PC-9 (cell line): ENCODE measurements at regions not wholly inside any gene's neighbourhood (a gene's known extent, or its start where the extent isn't known, plus 50 kb on each side); places are given as distances from the start of the nearest gene placed in this dataset.

Experiments
- BruUV-seq: library from RNA; stranded (reverse); fragments of 400-500 nt; replicated peaks from 2 replicates; lab custom pipeline; 2021; lab: Mats Ljungman, UMichigan
- CTCF ChIA-PET: fragments of 300-600 bp; sonication (Branson Sonifier 250); formaldehyde crosslinking; loops from one replicate; lab custom pipeline; 2022; ENCODE audit warnings: antibody characterized with exemption; lab: Charles Lee
- POLR2A ChIA-PET: fragments of 300-600 bp; sonication (Branson Sonifier 250); formaldehyde crosslinking; loops from one replicate; lab custom pipeline; 2022; ENCODE audit warnings: antibody characterized with exemption; ENCODE audit not compliant: unreplicated experiment; lab: Charles Lee
- DNase-seq, 2 experiments: peaks; one replicate each; pipeline versions ENCODE4 v3.0.0 to v3.0.0-alpha.2; 2015 to 2022; ENCODE audit warnings: mixed read lengths in 1 of 2
- H2AFZ ChIP-seq: fragments of 200-600 bp; sonication (generic); 2 replicates; pipeline ENCODE4 v1.8.1; 2017; ENCODE audit warnings: antibody characterized with exemption
- H3F3A ChIP-seq: fragments of 200-600 bp; sonication (generic); 2 replicates; pipeline ENCODE4 v1.8.1; 2017; ENCODE audit warnings: antibody characterized with exemption, mild to moderate bottlenecking, low read depth; ENCODE audit not compliant: insufficient read depth
- H3K27ac ChIP-seq: fragments of 200-600 bp; sonication (generic); 2 replicates; pipeline ENCODE4 v1.6.1; 2016; ENCODE audit warnings: mixed run types
- H3K27me3 ChIP-seq: fragments of 200-600 bp; sonication (generic); 2 replicates; pipeline ENCODE4 v1.6.1; 2016; ENCODE audit warnings: low read depth, mixed run types; ENCODE audit not compliant: insufficient read depth
- H3K36me3 ChIP-seq: fragments of 200-600 bp; sonication (generic); 2 replicates; pipeline ENCODE4 v1.6.1; 2016; ENCODE audit warnings: low read depth, mixed run types
- H3K4me1 ChIP-seq: fragments of 200-600 bp; sonication (generic); replicated peaks from 2 replicates; pipeline ENCODE4 v1.6.1; 2016; ENCODE audit warnings: mixed run types; ENCODE audit not compliant: insufficient read depth
- H3K4me2 ChIP-seq: fragments of 200-600 bp; sonication (generic); 2 replicates; pipeline ENCODE4 v1.6.1; 2017; ENCODE audit warnings: mixed run types
- H3K4me3 ChIP-seq: fragments of 200-600 bp; sonication (generic); 2 replicates; pipeline ENCODE4 v1.6.1; 2016; ENCODE audit warnings: mixed run types
- H3K79me2 ChIP-seq: fragments of 200-600 bp; sonication (generic); 2 replicates; pipeline ENCODE4 v1.6.1; 2017; ENCODE audit warnings: low read depth, mixed run types
- H3K9me2 ChIP-seq: fragments of 200-600 bp; sonication (generic); 2 replicates; pipeline ENCODE4 v1.8.1; 2017; ENCODE audit warnings: mild to moderate bottlenecking; ENCODE audit not compliant: insufficient read depth
- H3K9me3 ChIP-seq: fragments of 200-600 bp; sonication (generic); 2 replicates; pipeline ENCODE4 v1.8.1; 2016; ENCODE audit warnings: low read depth; ENCODE audit not compliant: insufficient read depth
- H4K20me1 ChIP-seq: fragments of 200-600 bp; sonication (generic); 2 replicates; pipeline ENCODE4 v1.8.1; 2017; ENCODE audit not compliant: insufficient read depth
- CTCF ChIP-seq: fragments of 200-600 bp; sonication (generic); conservative IDR thresholded peaks from 2 replicates; pipeline ENCODE4 v1.6.1; 2017; ENCODE audit warnings: mixed run types, antibody characterized with exemption, mild to moderate bottlenecking, moderate library complexity
- EZH2 ChIP-seq: fragments of 200-600 bp; sonication (generic); IDR thresholded peaks from 2 replicates; pipeline ENCODE4 v1.8.0; 2017; ENCODE audit warnings: antibody characterized with exemption, low read depth
- intact Hi-C: fragments of 100-400 bp; cut with micrococcal nuclease; formaldehyde crosslinking; loops from one replicate; pipeline ENCODE4 v1.10.0; 2022; ENCODE audit not compliant: unreplicated experiment

- Histone ChIP-seq H3K9me3 (no peaks in the 10 kb centered on the region), H3K79me2 (peaks cover 44% of the 10 kb centered on the region), H2AFZ (no peak overlapping the region), H3K4me1 (peaks cover 5% of the 10 kb centered on the region), H3F3A (no peaks in the 10 kb centered on the region; the same call in 1 of the 2 replicates), H3K27ac (no peak overlapping the region), H3K4me2 (no peak overlapping the region), H3K9me2 (no peaks in the 10 kb centered on the region), H3K36me3 (no peaks in the 10 kb centered on the region), H4K20me1 (no peaks in the 10 kb centered on the region), H3K4me3 (no peak overlapping the region), H3K27me3 (no peaks in the 10 kb centered on the region)
- no peak for TF ChIP-seq EZH2
- TF ChIP-seq CTCF = no peak
- ChIA-PET POLR2A (no interaction called here), CTCF (no interaction called here)
- intact Hi-C loops = loop anchor here (2.0 to 5.0 kb wide), 2 partner anchors 161 to 732 kb away; partner anchors contain the start of gene FAM50B
- no TSS peak for BruUV-seq
- no peak for DNase-seq
Measured at GRCh38 chr6:4009486-4009885, 69.5 kb downstream of the FAM217A start.

GRCh38 chr6:4010048-4010447 is 68.9 kb downstream of the FAM217A start:
- Histone ChIP-seq H3K4me2 (no peak overlapping the region), H3K9me2 (no peaks in the 10 kb centered on the region), H4K20me1 (no peaks in the 10 kb centered on the region), H3K27ac (no peak overlapping the region), H3F3A (no peaks in the 10 kb centered on the region; the same call in 1 of the 2 replicates), H3K36me3 (no peaks in the 10 kb centered on the region), H3K4me3 (no peak overlapping the region), H3K79me2 (peaks cover 49% of the 10 kb centered on the region), H3K27me3 (no peaks in the 10 kb centered on the region), H2AFZ (no peak overlapping the region), H3K9me3 (no peaks in the 10 kb centered on the region), H3K4me1 (peaks cover 5% of the 10 kb centered on the region)
- intact Hi-C loops = no loop called here
- no TSS peak for BruUV-seq
- DNase-seq = no peak
- ChIA-PET CTCF (no interaction called here), POLR2A (no interaction called here)
- no peak for TF ChIP-seq EZH2
- no peak for TF ChIP-seq CTCF

GRCh38 chr6:4010689-4011090 is 68.2 kb downstream of the FAM217A start:
- intact Hi-C loops = no loop called here
- no peaks in the 10 kb centered on the region for H4K20me1 ChIP-seq
- H3K27me3 ChIP-seq = no peaks in the 10 kb centered on the region
- H3F3A ChIP-seq = no peaks in the 10 kb centered on the region; the same call in 1 of the 2 replicates
- no peak overlapping the region for H3K4me2 ChIP-seq
- no peak overlapping the region for H3K4me3 ChIP-seq
- no TSS peak for BruUV-seq
- peaks cover 56% of the 10 kb centered on the region for H3K79me2 ChIP-seq
- no peaks in the 10 kb centered on the region for H3K9me2 ChIP-seq
- no peak overlapping the region for H3K27ac ChIP-seq
- H3K9me3 ChIP-seq = no peaks in the 10 kb centered on the region
- TF ChIP-seq CTCF (no peak), EZH2 (no peak)
- ChIA-PET CTCF (no interaction called here), POLR2A (no interaction called here)
- DNase-seq = no peak
- no peak overlapping the region for H2AFZ ChIP-seq
- H3K4me1 ChIP-seq = peaks cover 5% of the 10 kb centered on the region
- H3K36me3 ChIP-seq = no peaks in the 10 kb centered on the region
